Bronchial epithelial cell (primary cell): ENCODE measurements at regions not wholly inside any gene's neighbourhood (a gene's known extent, or its start where the extent isn't known, plus 50 kb on each side); places are given as distances from the start of the nearest gene placed in this dataset.
A peak's percentile ranks its signal among the peaks of the same experiment; 100 is the strongest.

Experiments used
- DNase-seq: peaks from one replicate; pipeline ENCODE4 v3.0.0-alpha.2; 2010; ENCODE audit warnings: low read depth
- FAIRE-seq: peaks from 2 replicates; lab custom pipeline; 2011; peaks lifted over from hg19 to GRCh38; lab: Jason Lieb, UNC
- H3K27me3 ChIP-seq: 2 replicates; pipeline ENCODE4 v1.5.1; 2011; ENCODE audit warnings: low read length; ENCODE audit not compliant: control insufficient read depth, insufficient read depth
- H3K36me3 ChIP-seq: 2 replicates; pipeline ENCODE4 v1.5.1; 2011; ENCODE audit warnings: low read length; ENCODE audit not compliant: control insufficient read depth, insufficient read depth
- H3K4me3 ChIP-seq: 2 replicates; pipeline ENCODE4 v1.5.1; 2011; ENCODE audit warnings: mild to moderate bottlenecking, low read depth, low read length, control low read depth
- CTCF ChIP-seq: IDR thresholded peaks from 2 replicates; pipeline ENCODE4 v1.5.1; 2011; ENCODE audit warnings: mild to moderate bottlenecking, moderate library complexity, low read length, control low read depth, inconsistent platforms; ENCODE audit not compliant: insufficient read depth, severe bottlenecking

GRCh38 chr1:198861636-198862035 is 222.8 kb downstream of the PTPRC start:
- FAIRE-seq (no peak), DNase-seq (no peak)
- TF ChIP-seq CTCF = no peak
- Histone ChIP-seq H3K27me3 (no peaks in the 10 kb centered on the region), H3K36me3 (no peaks in the 10 kb centered on the region), H3K4me3 (no peak overlapping the region)

- FAIRE-seq (no peak), DNase-seq (no peak)
- Histone ChIP-seq H3K36me3 (no peaks in the 10 kb centered on the region), H3K27me3 (no peaks in the 10 kb centered on the region), H3K4me3 (no peak overlapping the region)
- TF ChIP-seq CTCF = no peak
Measured at GRCh38 chr1:198864695-198865094, 225.9 kb downstream of the PTPRC start.

- no peak for DNase-seq
- H3K4me3 ChIP-seq = no peak overlapping the region
- no peaks in the 10 kb centered on the region for H3K27me3 ChIP-seq
- no peak for TF ChIP-seq CTCF
- FAIRE-seq = no peak
- H3K36me3 ChIP-seq = no peaks in the 10 kb centered on the region
Measured at GRCh38 chr1:198865319-198865718, 226.5 kb downstream of the PTPRC start.

- H3K4me3 ChIP-seq = no peak overlapping the region
- TF ChIP-seq CTCF = no peak
- H3K36me3 ChIP-seq = no peaks in the 10 kb centered on the region
- DNase-seq (no peak), FAIRE-seq (no peak)
- H3K27me3 ChIP-seq = no peaks in the 10 kb centered on the region
Measured at GRCh38 chr1:198867182-198867581, 228.3 kb downstream of the PTPRC start.

- TF ChIP-seq CTCF = no peak
- Histone ChIP-seq H3K36me3 (peaks cover 1% of the 10 kb centered on the region), H3K27me3 (no peaks in the 10 kb centered on the region), H3K4me3 (no peak overlapping the region)
- DNase-seq (no peak), FAIRE-seq (peak; percentile 18)
Measured at GRCh38 chr1:198873696-198874230, 234.9 kb downstream of the PTPRC start.

- no peak for TF ChIP-seq CTCF
- no peaks in the 10 kb centered on the region for H3K27me3 ChIP-seq
- no peak for FAIRE-seq
- no peak for DNase-seq
- H3K36me3 ChIP-seq = peaks cover 1% of the 10 kb centered on the region
- H3K4me3 ChIP-seq = no peak overlapping the region
Measured at GRCh38 chr1:198876371-198876871, 237.6 kb downstream of the PTPRC start.
